GM18517 (cell line): ENCODE measurements at regions not wholly inside any gene's neighbourhood (a gene's known extent, or its start where the extent isn't known, plus 50 kb on each side); places are given as distances from the start of the nearest gene placed in this dataset.
"Not testable (repeated sequence)": the region's sequence is repeated elsewhere in the genome, so short reads cannot be mapped to it uniquely, and the experiment has no call there.

Source experiments
- ATAC-seq: cut with Tn5 transposase; IDR thresholded peaks from one replicate; pipeline ENCODE4 v1.9.1; 2021; ENCODE audit warnings: mild to moderate bottlenecking, moderate library complexity; ENCODE audit not compliant: unreplicated experiment

- ATAC-seq, result no peak
Observed at GRCh38 chr4:97140545-97140944, 1002.7 kb downstream of the STPG2 start.

GRCh38 chr4:97141332-97141731 lies 1001.9 kb downstream of the STPG2 start:
- ATAC-seq, result not testable (repeated sequence)

DNA sequence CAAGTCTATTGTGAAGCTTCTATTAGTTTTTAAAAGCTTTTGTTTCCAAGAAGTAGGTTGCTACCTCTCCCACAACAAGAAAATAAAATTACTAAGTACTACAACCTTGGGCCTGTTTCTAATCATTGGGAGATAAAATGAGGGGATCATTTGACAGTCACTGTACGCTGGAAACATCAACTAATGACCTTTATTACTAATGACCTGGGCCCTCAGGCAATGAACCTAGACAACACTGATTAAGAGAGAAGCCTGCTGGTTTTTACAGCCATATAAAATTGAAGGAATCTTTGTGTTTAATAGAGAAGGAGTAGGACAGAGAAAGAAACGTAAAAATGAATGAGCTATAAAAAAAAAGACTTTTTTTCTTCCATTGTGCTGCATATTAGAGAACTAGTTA lies 1000.9 kb downstream of the STPG2 start:
- ATAC-seq, result no peak

DNA sequence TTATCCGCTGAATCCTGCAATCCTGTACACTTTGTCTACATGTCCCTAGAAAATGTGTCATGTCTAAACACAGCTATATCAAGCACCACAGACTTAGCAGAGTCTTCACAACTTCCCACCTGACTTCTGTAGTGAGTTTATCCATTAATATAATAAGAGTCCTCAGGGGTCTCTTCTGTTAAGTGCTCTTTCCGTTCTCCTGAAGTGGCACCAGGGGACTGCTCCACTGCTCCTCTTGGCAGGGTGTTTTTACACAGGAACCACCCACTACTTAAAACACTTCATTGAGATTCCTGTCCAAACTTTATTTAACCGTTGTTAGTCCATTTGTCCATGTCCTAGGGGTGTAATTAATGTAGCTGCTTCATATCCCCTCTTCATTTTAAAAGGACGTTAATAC lies 1000.4 kb downstream of the STPG2 start:
- no peak for ATAC-seq

DNA sequence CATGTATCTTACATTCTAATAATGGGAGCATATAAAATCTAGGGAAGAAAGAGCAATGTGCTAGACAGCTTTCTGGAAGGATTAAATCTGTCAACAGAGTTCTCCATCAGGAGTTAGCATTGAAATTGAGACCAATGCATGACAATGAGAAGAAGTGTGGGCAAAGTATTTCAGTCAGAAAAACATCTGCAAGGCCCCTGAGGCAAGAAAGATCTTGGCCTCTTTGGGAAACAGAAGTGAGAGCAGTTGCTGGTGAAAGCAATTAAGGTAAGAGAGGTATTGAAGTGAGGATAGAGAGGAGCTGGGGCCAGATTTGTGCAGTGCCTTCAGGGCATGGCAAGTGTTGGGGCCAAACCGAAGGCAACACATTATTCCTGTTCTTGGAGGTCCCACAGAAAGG lies 999.1 kb downstream of the STPG2 start:
- no peak for ATAC-seq

- no peak for ATAC-seq
Observed at GRCh38 chr4:97150966-97151365, 992.3 kb downstream of the STPG2 start.

DNA sequence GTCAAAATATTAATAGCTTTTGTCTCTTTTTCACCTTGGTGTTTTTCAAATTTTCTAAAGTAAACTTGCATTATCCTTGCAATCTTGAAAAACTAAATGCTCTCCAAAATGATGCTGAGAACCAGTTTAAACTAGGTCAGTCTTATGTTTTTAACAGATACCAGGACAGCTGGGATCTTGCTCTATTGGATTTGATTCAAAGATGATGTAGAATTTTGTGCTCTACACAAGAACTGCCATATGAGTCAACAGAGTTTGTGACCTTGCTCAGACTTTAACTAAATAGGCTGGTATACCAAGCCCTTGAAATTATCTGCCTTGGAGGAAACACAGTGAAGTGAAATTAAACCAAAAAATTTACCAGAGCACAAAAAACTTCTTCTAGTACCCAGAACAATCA lies 991.1 kb downstream of the STPG2 start:
- ATAC-seq, result no peak

- no peak for ATAC-seq
Observed at GRCh38 chr4:97153042-97153441, 990.2 kb downstream of the STPG2 start.

DNA sequence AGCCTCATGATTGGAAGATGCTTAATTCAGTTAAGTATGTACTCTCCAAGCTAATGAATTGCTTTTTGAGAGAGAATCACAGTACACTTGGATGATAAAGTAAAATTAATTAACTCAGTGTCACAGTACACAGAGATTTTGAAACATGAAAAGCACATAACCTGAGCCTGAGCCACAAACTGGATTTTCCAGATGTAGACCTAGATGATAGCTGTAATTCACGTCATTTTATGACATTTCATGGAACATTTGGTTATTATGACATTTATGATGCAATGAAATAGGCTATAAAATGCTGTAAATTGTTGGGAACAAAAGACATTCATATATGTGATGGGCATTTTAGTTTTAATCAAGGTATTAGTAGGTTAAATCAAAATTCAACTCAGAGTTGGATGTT lies 983.7 kb downstream of the STPG2 start:
- ATAC-seq, result no peak

- ATAC-seq, result no peak
Observed at GRCh38 chr4:97185233-97185632, 958.0 kb downstream of the STPG2 start.

DNA sequence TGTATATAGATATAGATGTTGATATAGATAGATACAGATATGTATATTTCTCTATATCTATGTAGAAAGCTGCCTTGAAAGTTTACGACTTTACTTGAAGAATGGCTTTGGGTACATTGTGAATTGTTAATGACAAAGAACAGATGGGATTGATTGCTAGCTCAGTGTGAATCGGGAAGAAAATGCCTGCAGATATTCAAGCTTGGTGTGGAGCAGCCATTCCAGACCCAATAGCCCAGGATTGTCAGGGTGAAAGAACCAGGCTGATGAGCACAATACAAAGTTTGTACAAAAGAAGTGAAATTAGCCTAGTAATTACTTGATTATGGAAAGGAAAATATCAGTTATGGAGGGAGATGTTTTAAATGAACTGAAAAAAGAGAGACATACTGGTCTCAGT lies 946.2 kb downstream of the STPG2 start:
- ATAC-seq, result no peak

- no peak for ATAC-seq
Observed at GRCh38 chr4:97208749-97209148, 934.5 kb downstream of the STPG2 start.

GRCh38 chr4:97215409-97215941 lies 927.8 kb downstream of the STPG2 start:
- ATAC-seq, result no peak

DNA sequence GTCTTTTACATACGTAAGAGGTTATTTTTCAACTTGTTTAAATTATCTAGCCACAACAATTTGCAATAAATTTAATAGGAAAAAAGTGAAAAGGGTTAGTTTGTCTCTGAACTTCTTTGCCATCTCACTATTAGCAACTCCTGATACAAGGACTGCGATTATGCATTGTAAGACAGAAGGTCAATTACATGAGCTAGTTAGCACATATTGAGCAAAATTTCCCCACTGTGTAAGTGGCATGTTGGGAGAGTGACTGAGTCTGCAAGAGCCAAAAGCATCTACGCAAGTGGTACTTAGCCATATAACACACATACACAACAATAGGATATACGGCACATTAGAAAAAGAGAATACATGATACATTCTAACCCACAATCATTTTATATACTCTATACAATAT lies 927.2 kb downstream of the STPG2 start:
- no peak for ATAC-seq

- no peak for ATAC-seq
Observed at GRCh38 chr4:97235521-97235920, 907.8 kb downstream of the STPG2 start.

GRCh38 chr4:97238956-97239666 lies 904.2 kb downstream of the STPG2 start:
- no peak for ATAC-seq

DNA sequence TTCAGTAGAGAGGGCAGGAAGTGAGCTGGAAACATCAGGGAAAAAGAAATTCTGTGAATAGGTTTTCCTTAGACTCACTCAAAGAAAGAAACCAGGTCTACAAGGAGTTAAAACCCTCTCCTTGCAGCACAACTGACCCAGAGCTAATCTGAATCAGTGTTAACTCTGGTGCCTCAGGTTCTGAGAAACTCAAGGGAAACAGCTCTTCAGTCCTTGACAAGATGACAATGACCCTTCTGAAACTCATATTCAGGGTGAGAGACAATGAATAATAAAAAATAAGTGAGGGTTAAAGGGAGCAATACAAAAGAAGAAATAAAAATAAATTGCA lies 903.6 kb downstream of the STPG2 start:
- ATAC-seq, result no peak

- no peak for ATAC-seq
Observed at GRCh38 chr4:97252615-97253154, 890.6 kb downstream of the STPG2 start.

DNA sequence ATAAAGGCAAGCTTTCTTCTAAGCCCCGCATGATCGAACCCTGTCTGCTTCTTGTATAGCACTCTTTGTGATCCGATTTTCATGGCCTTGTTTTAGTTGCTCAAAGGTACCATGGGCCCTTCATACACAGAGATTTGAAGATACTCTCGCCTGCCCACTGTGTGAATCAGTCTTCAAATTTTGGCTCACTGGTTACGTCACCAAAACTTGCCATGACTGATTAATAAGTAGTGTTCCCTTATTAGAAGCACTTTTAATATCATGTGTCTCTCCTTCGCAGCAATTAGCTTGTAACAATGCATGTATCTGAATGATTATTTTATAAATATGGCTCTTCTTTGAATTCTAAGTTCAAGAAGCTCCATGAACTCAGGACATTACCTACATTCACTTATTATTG lies 880.5 kb downstream of the STPG2 start:
- ATAC-seq, result no peak

- ATAC-seq, result no peak
Observed at GRCh38 chr4:97270051-97270450, 873.2 kb downstream of the STPG2 start.

DNA sequence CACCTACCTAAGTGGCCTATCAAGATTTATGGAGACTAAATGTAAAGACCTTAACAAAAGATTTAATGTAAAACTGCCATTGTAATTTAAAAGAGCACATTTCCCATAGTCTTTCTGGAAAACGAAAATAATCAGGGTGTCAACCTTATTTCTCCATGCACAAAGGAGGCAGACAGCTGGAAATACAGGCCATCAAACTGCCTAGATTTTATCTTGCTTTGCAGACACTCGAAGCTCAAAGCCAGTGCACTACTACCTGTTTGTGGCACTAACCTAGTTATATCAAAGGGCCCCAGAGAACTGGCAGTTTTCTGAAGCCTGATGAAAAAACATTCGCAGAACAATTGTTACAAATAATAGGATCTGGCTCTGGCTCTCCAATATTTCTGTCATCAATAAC lies 863.9 kb downstream of the STPG2 start:
- no peak for ATAC-seq

- ATAC-seq, result no peak
Observed at GRCh38 chr4:97300561-97300960, 842.7 kb downstream of the STPG2 start.

- no peak for ATAC-seq
Observed at GRCh38 chr4:97305351-97305750, 837.9 kb downstream of the STPG2 start.
